Globus pallidus (tissue), 1 donor: ENCODE measurements at regions not wholly inside any gene's neighbourhood (a gene's known extent, or its start where the extent isn't known, plus 50 kb on each side); places are given as distances from the start of the nearest gene placed in this dataset.

Experiments used
- DNase-seq: peaks from one replicate; pipeline ENCODE4 v3.0.0-alpha.2; 2015; ENCODE audit warnings: low spot score

GRCh38 chr6:133693565-133693964, 195.3 kb upstream of the TCF21 start:
- DNase-seq: no peak

GRCh38 chr6:133697185-133697584, 191.7 kb upstream of the TCF21 start:
- DNase-seq: no peak

GRCh38 chr6:133697666-133698065, 191.2 kb upstream of the TCF21 start:
- no peak for DNase-seq

GRCh38 chr6:133698272-133698671, 190.6 kb upstream of the TCF21 start:
- DNase-seq: no peak

GRCh38 chr6:133699741-133700385, 189.1 kb upstream of the TCF21 start:
- DNase-seq: no peak

GRCh38 chr6:133701633-133702331, 187.1 kb upstream of the TCF21 start:
- no peak for DNase-seq

- DNase-seq: no peak
Measured at GRCh38 chr6:133704371-133704770, 184.5 kb upstream of the TCF21 start.

GRCh38 chr6:133705066-133705465, 183.8 kb upstream of the TCF21 start:
- DNase-seq: no peak

GRCh38 chr6:133705731-133706130, 183.2 kb upstream of the TCF21 start:
- no peak for DNase-seq

- DNase-seq: no peak
Measured at GRCh38 chr6:133707456-133707855, 181.5 kb upstream of the TCF21 start.

- no peak for DNase-seq
Measured at GRCh38 chr6:133710826-133711225, 178.1 kb upstream of the TCF21 start.

- no peak for DNase-seq
Measured at GRCh38 chr6:133715270-133715669, 173.6 kb upstream of the TCF21 start.

GRCh38 chr6:133724726-133725125, 164.2 kb upstream of the TCF21 start:
- DNase-seq: no peak

- no peak for DNase-seq
Measured at GRCh38 chr6:133726188-133726587, 162.7 kb upstream of the TCF21 start.

GRCh38 chr6:133730881-133731280, 158.0 kb upstream of the TCF21 start:
- DNase-seq: no peak

GRCh38 chr6:133740218-133740617, 148.7 kb upstream of the TCF21 start:
- DNase-seq: no peak

GRCh38 chr6:133740816-133741215, 148.1 kb upstream of the TCF21 start:
- no peak for DNase-seq

GRCh38 chr6:133741375-133741861, 147.5 kb upstream of the TCF21 start:
- no peak for DNase-seq

GRCh38 chr6:133743621-133744020, 145.3 kb upstream of the TCF21 start:
- no peak for DNase-seq

- no peak for DNase-seq
Measured at GRCh38 chr6:133746417-133746770, 142.5 kb upstream of the TCF21 start.

GRCh38 chr6:133748628-133749027, 140.3 kb upstream of the TCF21 start:
- DNase-seq: no peak

- DNase-seq: no peak
Measured at GRCh38 chr6:133749427-133749826, 139.5 kb upstream of the TCF21 start.

GRCh38 chr6:133752129-133752528, 136.8 kb upstream of the TCF21 start:
- DNase-seq: no peak

GRCh38 chr6:133753756-133754155, 135.2 kb upstream of the TCF21 start:
- DNase-seq: no peak
